Activated CD4-positive, alpha-beta T cell treated with anti-CD3 and anti-CD28 coated beads, Interleukin-2, amount 10 ng/mL, durations not matched to agents 7 days and 5 days (primary cell): ENCODE measurements at regions not wholly inside any gene's neighbourhood (a gene's known extent, or its start where the extent isn't known, plus 50 kb on each side); places are given as distances from the start of the nearest gene placed in this dataset.
"Not testable (repeated sequence)": the region's sequence is repeated elsewhere in the genome, so short reads cannot be mapped to it uniquely, and the experiment has no call there.

Experiments
- CTCF ChIA-PET: fragments of 350-600 bp; sonication (Branson Sonifier 250); formaldehyde crosslinking; loops from one replicate; lab custom pipeline; 2021; ENCODE audit warnings: antibody characterized with exemption; lab: Charles Lee
- POLR2A ChIA-PET: fragments of 350-600 bp; sonication (Branson Sonifier 250); formaldehyde crosslinking; loops from one replicate; lab custom pipeline; 2021; ENCODE audit warnings: antibody characterized with exemption; lab: Charles Lee
- DNase-seq: peaks from one replicate; pipeline ENCODE4 v3.0.0-alpha.2; 2020
- H3K27ac Mint-ChIP-seq: one replicate; pipeline ENCODE4 v1.8.0; 2021; ENCODE audit warnings: mild to moderate bottlenecking, moderate library complexity, mixed read lengths
- H3K27me3 Mint-ChIP-seq: one replicate; pipeline ENCODE4 v1.8.0; 2021; ENCODE audit warnings: mixed read lengths
- H3K36me3 Mint-ChIP-seq: one replicate; pipeline ENCODE4 v1.8.0; 2021; ENCODE audit warnings: low read depth, mixed read lengths
- H3K4me1 Mint-ChIP-seq: one replicate; pipeline ENCODE4 v1.8.0; 2021; ENCODE audit warnings: mixed read lengths
- H3K4me3 Mint-ChIP-seq: one replicate; pipeline ENCODE4 v1.8.0; 2021; ENCODE audit warnings: mild to moderate bottlenecking, moderate library complexity, mixed read lengths
- H3K9me3 Mint-ChIP-seq: one replicate; pipeline ENCODE4 v1.8.0; 2021; ENCODE audit warnings: mixed read lengths

DNA sequence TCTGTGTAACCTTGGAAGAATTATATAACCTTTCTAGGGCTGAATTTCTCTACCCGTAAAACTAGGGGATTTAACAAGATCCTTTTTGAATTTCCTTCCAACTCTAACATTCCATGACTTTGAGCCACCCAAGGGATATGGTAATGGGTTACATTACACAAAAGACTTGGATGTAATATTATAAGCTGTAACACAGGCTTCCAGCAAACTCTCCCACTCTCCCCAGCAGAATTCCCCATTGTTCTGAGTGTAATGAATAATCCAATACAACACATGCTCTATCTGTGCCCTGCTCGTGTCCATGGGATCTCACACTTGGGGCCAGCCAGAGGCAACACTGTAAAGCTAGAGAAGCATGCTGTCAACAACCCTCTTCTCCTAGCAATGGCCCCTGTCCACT, 790.6 kb upstream of the AUTS2 start:
- Mint-ChIP-seq H3K4me1 (no peaks in the 10 kb centered on the region), H3K27ac (no peak overlapping the region), H3K27me3 (no peaks in the 10 kb centered on the region), H3K9me3 (peaks cover 36% of the 10 kb centered on the region), H3K4me3 (no peak overlapping the region), H3K36me3 (no peaks in the 10 kb centered on the region)
- ChIA-PET POLR2A (no interaction called here), CTCF (no interaction called here)
- no peak for DNase-seq

DNA sequence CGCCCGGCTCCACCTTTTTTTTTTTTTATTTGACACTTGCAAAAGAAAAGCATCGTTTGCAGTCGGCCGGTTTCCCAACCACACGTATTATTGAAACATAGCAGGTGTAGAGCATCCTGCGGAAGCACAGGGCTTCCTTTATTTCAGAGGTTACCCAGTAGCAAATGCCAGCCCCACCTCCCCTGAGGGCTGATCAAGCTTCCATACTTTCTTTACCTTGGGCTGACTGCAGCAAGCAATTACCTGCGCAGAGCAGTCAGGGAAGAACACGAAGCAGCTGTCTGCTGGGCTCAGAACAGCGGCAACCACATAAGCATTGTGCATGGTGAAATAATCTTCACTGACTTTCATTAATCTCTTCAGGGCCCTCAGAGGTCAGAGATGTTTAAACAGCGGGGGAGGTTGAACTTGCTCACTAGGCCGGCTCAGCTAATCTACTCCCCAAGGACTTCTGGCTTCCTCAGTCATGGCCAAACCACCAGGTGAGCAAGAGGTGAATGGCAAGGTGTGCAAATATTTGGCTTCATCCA, 784.7 kb upstream of the AUTS2 start:
- POLR2A ChIA-PET, result no interaction called here
- peaks cover 22% of the 10 kb centered on the region for H3K9me3 Mint-ChIP-seq
- H3K27ac Mint-ChIP-seq, result no peak overlapping the region

DNA sequence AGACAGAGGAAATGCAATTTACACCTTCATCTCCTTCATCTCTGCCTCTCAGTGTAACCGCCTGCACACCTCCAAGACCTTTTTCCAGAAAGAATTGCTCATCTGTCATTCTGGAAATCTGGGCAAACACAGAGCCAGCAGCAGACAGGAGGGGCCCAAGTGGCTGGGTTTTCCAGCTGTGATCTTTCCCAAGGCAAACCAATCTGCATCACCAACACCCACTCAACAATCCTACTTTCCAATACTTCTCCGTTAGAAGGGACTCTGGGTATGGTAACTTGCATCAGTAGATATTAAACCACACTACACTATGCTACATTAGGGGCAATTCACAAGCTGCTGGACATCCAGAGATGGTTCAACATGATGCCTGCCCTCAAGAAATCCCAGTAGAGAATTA, 781.8 kb upstream of the AUTS2 start:
- no peak overlapping the region for H3K27ac Mint-ChIP-seq
- no peaks in the 10 kb centered on the region for H3K27me3 Mint-ChIP-seq
- peaks cover 12% of the 10 kb centered on the region for H3K9me3 Mint-ChIP-seq
- H3K36me3 Mint-ChIP-seq, result no peaks in the 10 kb centered on the region
- no peak for DNase-seq
- ChIA-PET CTCF (no interaction called here), POLR2A (no interaction called here)
- H3K4me1 Mint-ChIP-seq, result no peaks in the 10 kb centered on the region
- H3K4me3 Mint-ChIP-seq, result no peak overlapping the region

More for the DNA sequence above, 784.7 kb upstream of the AUTS2 start:
- CTCF ChIA-PET, result no interaction called here
- Mint-ChIP-seq H3K4me1 (no peaks in the 10 kb centered on the region), H3K36me3 (no peaks in the 10 kb centered on the region), H3K4me3 (no peak overlapping the region), H3K27me3 (no peaks in the 10 kb centered on the region)
- DNase-seq, result no peak

DNA sequence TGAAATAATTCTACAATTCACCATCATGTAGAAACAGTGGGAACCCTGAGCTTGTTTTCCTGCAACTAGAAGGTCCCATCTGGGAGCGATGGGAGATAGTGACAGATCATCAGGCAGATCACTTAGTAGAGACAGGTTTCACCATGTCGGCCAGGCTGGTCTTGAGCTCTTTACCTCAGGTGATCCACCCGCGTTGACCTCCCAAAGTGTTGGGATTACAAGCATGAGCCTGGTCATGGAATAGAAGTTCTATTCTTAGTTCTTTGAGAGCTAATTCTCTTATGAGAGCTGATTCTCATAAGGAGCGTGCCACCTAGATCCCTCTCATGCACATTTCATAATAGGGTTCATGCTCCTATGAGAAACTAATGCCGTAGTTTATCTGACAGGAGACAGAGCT, 778.0 kb upstream of the AUTS2 start:
- CTCF ChIA-PET, result no interaction called here
- Mint-ChIP-seq H3K9me3 (peaks cover 12% of the 10 kb centered on the region), H3K36me3 (no peaks in the 10 kb centered on the region)

DNA sequence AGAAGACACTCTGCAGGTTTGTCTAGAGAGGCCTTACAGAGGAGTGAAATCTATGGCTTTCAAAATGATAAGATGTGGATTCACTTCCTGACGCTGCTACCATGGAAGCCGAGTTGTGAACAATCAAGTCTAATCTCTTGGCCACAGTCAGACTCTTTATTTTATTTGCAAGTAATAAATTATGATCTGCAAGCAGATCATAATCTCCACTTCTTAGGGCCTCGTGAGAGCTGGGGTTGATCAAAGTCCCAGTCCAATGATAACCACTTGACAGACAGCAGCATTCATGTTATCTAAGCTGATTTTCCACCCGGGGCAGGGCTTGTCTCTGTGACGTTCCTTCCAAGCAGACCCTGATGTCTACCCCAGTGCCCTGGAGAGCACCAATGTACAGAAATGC, 776.4 kb upstream of the AUTS2 start:
- Mint-ChIP-seq H3K4me3 (no peak overlapping the region), H3K4me1 (no peaks in the 10 kb centered on the region), H3K27me3 (no peaks in the 10 kb centered on the region), H3K36me3 (no peaks in the 10 kb centered on the region), H3K9me3 (peaks cover 14% of the 10 kb centered on the region), H3K27ac (no peak overlapping the region)
- ChIA-PET CTCF (no interaction called here), POLR2A (no interaction called here)
- no peak for DNase-seq

More for the DNA sequence above, 778.0 kb upstream of the AUTS2 start:
- Mint-ChIP-seq H3K4me1 (no peaks in the 10 kb centered on the region), H3K27ac (no peak overlapping the region), H3K27me3 (no peaks in the 10 kb centered on the region), H3K4me3 (no peak overlapping the region)
- POLR2A ChIA-PET, result no interaction called here
- no peak for DNase-seq

DNA sequence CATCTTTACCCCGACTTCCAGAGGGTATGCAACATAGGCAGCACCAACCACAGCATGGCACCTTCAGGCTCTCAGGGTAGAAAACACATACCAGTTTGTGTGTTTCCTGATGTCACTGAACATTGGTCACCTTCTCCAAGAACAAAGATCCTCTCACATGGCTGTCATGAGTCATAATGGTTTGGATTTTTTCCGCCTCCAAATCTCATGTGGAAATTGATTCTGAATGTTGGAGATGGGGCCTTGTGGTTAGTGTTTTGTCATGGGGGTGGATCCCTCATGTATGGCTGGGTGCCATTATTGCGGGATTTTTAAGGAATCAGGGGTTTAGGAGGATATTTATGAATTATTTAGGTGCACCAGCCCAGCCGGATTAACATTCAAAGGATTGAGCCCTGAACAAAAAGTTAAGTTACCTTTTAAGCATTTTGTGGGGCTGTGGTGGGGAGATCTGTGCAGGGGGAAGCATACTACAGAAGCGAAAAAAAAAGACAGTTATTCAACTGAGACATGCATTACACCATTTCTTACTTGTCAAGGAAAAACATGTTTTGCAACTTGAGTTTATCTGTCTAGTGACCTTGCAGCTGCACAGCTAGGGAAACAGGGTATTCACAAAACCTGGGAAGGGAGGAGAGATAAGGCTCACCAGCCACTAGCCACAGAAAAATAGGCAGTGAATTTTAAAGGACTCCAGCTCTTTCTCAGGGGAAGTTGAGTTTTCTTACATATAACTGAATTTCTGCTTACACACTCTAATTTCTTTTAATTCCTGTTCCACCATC, 774.1 kb upstream of the AUTS2 start:
- Mint-ChIP-seq H3K36me3 (no peaks in the 10 kb centered on the region), H3K9me3 (peaks cover 17% of the 10 kb centered on the region), H3K27ac (no peak overlapping the region), H3K4me3 (no peak overlapping the region), H3K27me3 (no peaks in the 10 kb centered on the region), H3K4me1 (no peaks in the 10 kb centered on the region)
- ChIA-PET CTCF (no interaction called here), POLR2A (no interaction called here)
- no peak for DNase-seq

DNA sequence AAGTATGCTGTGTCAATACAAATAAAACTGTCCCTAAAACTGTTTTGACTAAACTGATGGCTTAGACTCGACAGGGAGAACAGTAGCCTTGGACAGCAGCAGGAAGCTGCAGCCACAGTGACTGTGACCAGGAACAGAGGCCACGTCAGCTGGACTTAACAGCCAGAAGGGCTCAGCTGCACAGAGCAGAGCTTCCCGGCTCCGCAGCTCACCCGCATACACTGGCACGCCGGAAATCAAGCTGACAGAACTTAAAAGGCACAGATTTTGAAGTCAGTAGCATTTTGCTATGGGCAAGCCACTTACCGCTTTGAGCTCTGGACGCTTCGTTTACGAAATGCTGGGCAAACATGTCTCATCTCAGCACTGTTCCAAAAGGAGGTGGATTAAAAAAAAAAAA, 769.7 kb upstream of the AUTS2 start:
- Mint-ChIP-seq H3K4me3 (no peak overlapping the region), H3K4me1 (no peaks in the 10 kb centered on the region), H3K36me3 (no peaks in the 10 kb centered on the region), H3K9me3 (peaks cover 33% of the 10 kb centered on the region), H3K27me3 (no peaks in the 10 kb centered on the region), H3K27ac (no peak overlapping the region)
- no peak for DNase-seq
- CTCF ChIA-PET, result no interaction called here
- POLR2A ChIA-PET, result no interaction called here

DNA sequence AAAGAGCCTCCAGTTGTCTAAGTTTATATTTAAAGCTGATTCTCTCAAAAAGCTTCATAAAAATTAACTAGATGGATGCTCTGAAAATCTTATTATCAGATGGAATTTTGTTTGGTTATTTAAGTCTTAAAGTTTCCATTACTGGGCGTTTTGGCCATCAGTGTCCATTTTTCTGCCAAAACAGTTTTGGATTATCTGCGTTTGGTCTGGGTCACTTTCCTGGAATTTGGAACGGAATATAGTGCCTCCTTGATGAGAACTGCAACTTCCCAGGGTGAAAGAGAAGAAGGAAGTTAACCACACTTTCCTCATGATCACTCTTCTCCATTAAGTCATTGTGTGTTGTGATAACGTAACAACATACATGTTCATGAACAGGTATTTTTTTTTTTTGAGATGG, 764.9 kb upstream of the AUTS2 start:
- ChIA-PET CTCF (no interaction called here), POLR2A (no interaction called here)
- no peaks in the 10 kb centered on the region for H3K4me1 Mint-ChIP-seq
- H3K9me3 Mint-ChIP-seq, result peaks cover 26% of the 10 kb centered on the region
- no peak overlapping the region for H3K27ac Mint-ChIP-seq
- H3K27me3 Mint-ChIP-seq, result no peaks in the 10 kb centered on the region
- no peaks in the 10 kb centered on the region for H3K36me3 Mint-ChIP-seq
- DNase-seq, result no peak
- H3K4me3 Mint-ChIP-seq, result no peak overlapping the region

DNA sequence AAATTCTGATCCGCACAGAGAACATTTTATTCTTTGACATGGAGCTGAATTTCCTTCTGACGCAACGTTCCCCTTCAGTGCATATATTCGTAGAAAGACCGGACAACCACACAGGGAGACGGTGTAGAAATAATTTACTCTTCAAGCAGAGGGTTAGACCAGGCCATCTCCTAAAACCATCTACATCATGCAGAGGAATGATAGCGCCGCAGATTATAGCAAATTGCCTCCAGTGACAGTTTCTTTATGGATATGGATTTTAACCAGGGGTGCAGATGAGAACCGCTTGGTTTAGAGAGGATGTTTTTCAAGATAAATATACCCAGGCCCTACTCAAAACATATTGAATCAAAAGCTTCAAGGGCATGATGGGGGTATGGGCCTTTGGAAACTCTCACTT, 759.3 kb upstream of the AUTS2 start:
- Mint-ChIP-seq H3K27ac (no peak overlapping the region), H3K9me3 (peaks cover 20% of the 10 kb centered on the region), H3K36me3 (no peaks in the 10 kb centered on the region), H3K4me3 (no peak overlapping the region), H3K4me1 (no peaks in the 10 kb centered on the region), H3K27me3 (no peaks in the 10 kb centered on the region)
- ChIA-PET POLR2A (no interaction called here), CTCF (no interaction called here)
- DNase-seq, result no peak

DNA sequence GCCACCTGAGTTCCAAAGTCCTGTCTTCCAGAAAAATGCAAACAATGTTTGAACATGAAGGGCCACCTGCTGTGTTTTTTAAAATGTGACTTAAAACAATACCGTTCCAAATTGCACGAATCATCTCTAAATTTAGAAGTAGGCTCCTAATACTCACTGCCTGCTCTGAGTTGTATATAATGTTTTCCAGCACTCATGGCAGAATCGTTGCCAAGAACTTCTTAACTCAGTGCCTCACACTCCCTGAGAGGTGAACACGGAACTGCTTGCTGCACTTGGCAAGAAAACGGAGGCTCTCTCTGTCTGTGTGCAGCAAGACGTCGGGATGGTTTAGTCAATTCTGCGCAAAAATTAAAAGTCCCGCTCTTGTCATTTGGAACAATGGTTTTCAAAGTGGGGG, 757.3 kb upstream of the AUTS2 start:
- Mint-ChIP-seq H3K9me3 (peaks cover 22% of the 10 kb centered on the region), H3K27ac (no peak overlapping the region), H3K4me1 (no peaks in the 10 kb centered on the region), H3K36me3 (no peaks in the 10 kb centered on the region), H3K27me3 (no peaks in the 10 kb centered on the region), H3K4me3 (no peak overlapping the region)
- CTCF ChIA-PET, result no interaction called here
- POLR2A ChIA-PET, result no interaction called here
- DNase-seq, result no peak

DNA sequence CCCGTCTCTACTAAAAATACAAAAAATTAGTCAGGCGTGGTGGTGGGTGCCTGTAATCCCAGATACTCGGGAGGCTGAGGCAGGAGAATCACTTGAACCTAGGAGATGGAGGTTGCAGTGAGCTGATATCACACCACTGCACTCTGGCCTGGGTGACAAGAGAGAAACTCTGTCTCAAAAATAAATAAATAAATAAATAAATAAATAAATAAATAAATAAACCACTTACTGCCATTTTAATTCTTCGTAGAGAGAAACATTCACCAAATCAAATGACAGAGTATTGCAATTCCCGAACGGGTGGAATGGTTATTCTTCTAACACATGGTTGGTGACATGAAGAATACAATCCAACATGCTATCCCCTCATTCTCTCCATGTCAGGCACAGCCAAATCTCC, 754.3 kb upstream of the AUTS2 start:
- DNase-seq, H3K27me3 Mint-ChIP-seq, POLR2A ChIA-PET, H3K4me3 Mint-ChIP-seq, H3K36me3 Mint-ChIP-seq, H3K27ac Mint-ChIP-seq, CTCF ChIA-PET, H3K4me1 Mint-ChIP-seq: not testable (repeated sequence)
- H3K9me3 Mint-ChIP-seq, result peaks cover 18% of the 10 kb centered on the region

DNA sequence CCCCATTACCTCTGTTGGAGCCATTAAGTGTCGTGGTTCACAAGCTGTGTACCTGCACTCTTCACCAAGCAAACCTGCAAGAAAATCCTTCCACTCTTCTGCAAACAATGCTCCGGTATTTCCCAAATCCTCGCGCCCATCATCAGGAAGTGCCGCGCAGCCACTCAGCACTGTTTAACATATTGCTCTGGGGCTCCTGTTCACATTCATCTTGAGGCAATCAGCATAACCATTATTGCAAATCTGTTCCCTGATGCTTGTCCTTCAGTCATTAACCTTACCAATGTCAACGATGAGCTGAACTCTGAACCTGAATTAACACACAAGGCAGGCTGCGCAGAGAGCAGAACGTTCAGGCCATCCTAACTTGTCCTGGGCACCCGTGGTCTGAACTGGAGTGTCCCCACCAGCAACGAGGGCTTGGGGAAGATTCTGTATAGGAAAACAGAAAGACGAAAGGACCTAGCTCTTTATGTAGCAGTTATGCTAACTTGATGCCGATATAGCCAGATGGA, 751.4 kb upstream of the AUTS2 start:
- Mint-ChIP-seq H3K36me3 (no peaks in the 10 kb centered on the region), H3K27ac (no peak overlapping the region), H3K4me1 (no peaks in the 10 kb centered on the region), H3K9me3 (peaks cover 14% of the 10 kb centered on the region), H3K4me3 (no peak overlapping the region), H3K27me3 (no peaks in the 10 kb centered on the region)
- POLR2A ChIA-PET, result no interaction called here
- CTCF ChIA-PET, result no interaction called here
- no peak for DNase-seq

DNA sequence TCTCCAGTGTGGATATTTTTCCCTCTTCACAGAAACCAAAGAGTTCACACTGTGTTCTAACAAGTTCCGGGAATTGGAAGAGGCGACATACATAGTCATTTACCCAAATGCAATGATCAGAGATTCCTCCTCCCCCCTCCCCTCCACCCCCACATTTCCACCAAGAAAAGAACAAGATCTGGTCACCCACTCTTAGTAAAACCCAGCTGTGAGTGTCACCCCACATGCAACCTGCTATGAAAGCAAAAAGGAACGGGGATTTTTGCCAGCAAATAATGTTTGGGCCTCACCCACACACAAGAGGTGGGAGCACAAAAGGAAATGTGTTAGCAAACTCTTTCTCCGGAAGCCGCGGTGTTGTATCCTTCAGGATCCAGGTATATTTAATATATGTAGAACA, 745.0 kb upstream of the AUTS2 start:
- ChIA-PET POLR2A (no interaction called here), CTCF (no interaction called here)
- Mint-ChIP-seq H3K9me3 (peaks cover 3% of the 10 kb centered on the region), H3K27me3 (no peaks in the 10 kb centered on the region), H3K4me3 (no peak overlapping the region), H3K4me1 (no peaks in the 10 kb centered on the region), H3K27ac (no peak overlapping the region), H3K36me3 (no peaks in the 10 kb centered on the region)
- no peak for DNase-seq

DNA sequence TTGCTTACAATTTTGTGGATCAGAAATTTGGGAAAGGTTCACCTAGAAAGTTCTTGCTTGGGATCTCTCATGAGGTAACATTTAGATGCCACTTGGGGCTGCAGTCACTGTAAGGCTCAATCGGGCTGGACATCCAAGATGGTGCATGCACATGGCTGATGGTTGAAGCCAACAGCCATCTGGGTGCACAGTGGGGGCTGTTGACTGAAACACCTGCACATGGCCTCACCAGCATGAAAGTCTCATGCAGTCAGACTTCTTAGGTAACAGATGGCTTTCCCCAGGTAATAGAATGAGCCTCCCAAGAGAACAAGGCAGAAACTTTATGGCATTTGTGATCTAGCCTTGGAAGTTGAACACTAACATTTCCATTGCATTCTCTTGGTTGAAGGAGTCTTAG, 740.7 kb upstream of the AUTS2 start:
- H3K9me3 Mint-ChIP-seq, result peaks cover 12% of the 10 kb centered on the region
- H3K27me3 Mint-ChIP-seq, result no peaks in the 10 kb centered on the region
- no peaks in the 10 kb centered on the region for H3K4me1 Mint-ChIP-seq
- no peaks in the 10 kb centered on the region for H3K36me3 Mint-ChIP-seq
- no peak for DNase-seq
- CTCF ChIA-PET, result no interaction called here
- H3K27ac Mint-ChIP-seq, result no peak overlapping the region
- H3K4me3 Mint-ChIP-seq, result no peak overlapping the region
- POLR2A ChIA-PET, result no interaction called here
